ENCODE measurements at regions not wholly inside any gene's neighbourhood (a gene's known extent, or its start where the extent isn't known, plus 50 kb on each side); places are given as distances from the start of the nearest gene placed in this dataset.

- no peak for ATAC-seq
- intact Hi-C loops (cut with DNase I): no loop called here
- DNase-seq (ENCODE audit: missing footprints): no peak
Observed at GRCh38 chr20:57023007-57023406, 243.4 kb downstream of the BMP7 start.

GRCh38 chr20:57023997-57024396 is 242.4 kb downstream of the BMP7 start:
- ATAC-seq: no peak
- intact Hi-C loops (cut with DNase I): no loop called here
- no peak for DNase-seq (ENCODE audit: missing footprints)

GRCh38 chr20:57024849-57025248 is 241.6 kb downstream of the BMP7 start:
- DNase-seq (ENCODE audit: missing footprints) (no peak), ATAC-seq (no peak)
- intact Hi-C loops (cut with DNase I): no loop called here

GRCh38 chr20:57025261-57025660 is 241.2 kb downstream of the BMP7 start:
- ATAC-seq: no peak
- intact Hi-C loops (cut with DNase I): no loop called here
- DNase-seq (ENCODE audit: missing footprints): no peak

GRCh38 chr20:57025666-57026224 is 240.7 kb downstream of the BMP7 start:
- intact Hi-C loops (cut with DNase I): no loop called here
- no peak for DNase-seq (ENCODE audit: missing footprints)
- no peak for ATAC-seq

GRCh38 chr20:57027777-57028176 is 238.7 kb downstream of the BMP7 start:
- intact Hi-C loops (cut with DNase I): no loop called here
- ATAC-seq (no peak), DNase-seq (ENCODE audit: missing footprints) (no peak)

- no peak for DNase-seq (ENCODE audit: missing footprints)
- intact Hi-C loops (cut with DNase I): no loop called here
- no peak for ATAC-seq
Observed at GRCh38 chr20:57030611-57031600, 235.5 kb downstream of the BMP7 start.

GRCh38 chr20:57031867-57032355 is 234.5 kb downstream of the BMP7 start:
- ATAC-seq: no peak
- DNase-seq (ENCODE audit: missing footprints): no peak
- intact Hi-C loops (cut with DNase I): no loop called here

GRCh38 chr20:57032847-57033246 is 233.6 kb downstream of the BMP7 start:
- intact Hi-C loops (cut with DNase I): no loop called here
- DNase-seq (ENCODE audit: missing footprints) (no peak), ATAC-seq (no peak)

GRCh38 chr20:57034001-57034400 is 232.4 kb downstream of the BMP7 start:
- ATAC-seq: no peak
- intact Hi-C loops (cut with DNase I): no loop called here
- no peak for DNase-seq (ENCODE audit: missing footprints)

- intact Hi-C loops (cut with DNase I): no loop called here
- ATAC-seq (no peak), DNase-seq (ENCODE audit: missing footprints) (no peak)
Observed at GRCh38 chr20:57037689-57038088, 228.8 kb downstream of the BMP7 start.

GRCh38 chr20:57038608-57039440 is 227.6 kb downstream of the BMP7 start:
- intact Hi-C loops (cut with DNase I): no loop called here
- DNase-seq (ENCODE audit: missing footprints): no peak

GRCh38 chr20:57040466-57040865 is 226.0 kb downstream of the BMP7 start:
- ATAC-seq (no peak), DNase-seq (ENCODE audit: missing footprints) (no peak)
- intact Hi-C loops (cut with DNase I): no loop called here

More at GRCh38 chr20:57038608-57039440, 227.6 kb downstream of the BMP7 start:
- no peak for ATAC-seq

GRCh38 chr20:57040924-57041323 is 225.5 kb downstream of the BMP7 start:
- intact Hi-C loops (cut with DNase I): no loop called here
- ATAC-seq (no peak), DNase-seq (ENCODE audit: missing footprints) (no peak)

- ATAC-seq (no peak), DNase-seq (ENCODE audit: missing footprints) (no peak)
- intact Hi-C loops (cut with DNase I): no loop called here
Observed at GRCh38 chr20:57043091-57043490, 223.3 kb downstream of the BMP7 start.

GRCh38 chr20:57043669-57044268 is 222.7 kb downstream of the BMP7 start:
- DNase-seq (ENCODE audit: missing footprints) (no peak), ATAC-seq (no peak)
- intact Hi-C loops (cut with DNase I): no loop called here

- intact Hi-C loops (cut with DNase I): no loop called here
- DNase-seq (ENCODE audit: missing footprints) (no peak), ATAC-seq (no peak)
Observed at GRCh38 chr20:57047281-57048026, 219.0 kb downstream of the BMP7 start.
